HG03457 (cell line): ENCODE measurements at regions not wholly inside any gene's neighbourhood (a gene's known extent, or its start where the extent isn't known, plus 50 kb on each side); places are given as distances from the start of the nearest gene placed in this dataset.
"Not testable (repeated sequence)": the region's sequence is repeated elsewhere in the genome, so short reads cannot be mapped to it uniquely, and the experiment has no call there.

Experiments
- ATAC-seq: cut with Tn5 transposase; IDR thresholded peaks from one replicate; pipeline ENCODE4 v1.9.1; 2021; ENCODE audit warnings: moderate number of reproducible peaks; ENCODE audit not compliant: unreplicated experiment

DNA sequence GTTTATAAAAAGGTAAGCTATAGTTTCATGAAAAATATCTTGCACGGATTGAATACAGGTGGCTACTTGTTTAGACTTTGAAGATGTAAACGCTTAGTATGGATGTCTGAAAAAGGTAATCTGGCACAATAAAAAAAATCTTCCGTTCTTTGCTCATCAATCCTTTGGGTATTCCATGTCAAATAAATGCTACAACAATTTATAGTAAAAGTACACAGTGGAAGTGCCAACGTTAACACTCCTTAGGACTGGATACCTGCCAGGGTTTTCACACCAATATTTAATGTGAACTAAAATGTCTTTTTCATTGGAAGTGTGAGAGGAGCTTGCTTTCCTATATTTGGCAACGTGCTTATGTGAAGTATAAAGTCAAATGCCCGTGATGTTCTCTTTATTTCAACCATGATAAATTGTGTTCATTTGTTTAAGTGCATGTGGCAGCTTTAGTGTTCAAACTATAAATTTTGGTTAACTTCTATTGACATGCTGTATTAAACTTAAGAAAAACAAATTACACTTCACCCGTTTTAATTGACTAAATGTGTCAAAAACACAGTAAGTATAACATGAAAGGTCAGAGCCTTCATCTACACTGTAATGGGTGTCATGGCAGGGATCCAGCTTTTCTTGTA is 121.7 kb upstream of the HAND2 start:
- no peak for ATAC-seq

DNA sequence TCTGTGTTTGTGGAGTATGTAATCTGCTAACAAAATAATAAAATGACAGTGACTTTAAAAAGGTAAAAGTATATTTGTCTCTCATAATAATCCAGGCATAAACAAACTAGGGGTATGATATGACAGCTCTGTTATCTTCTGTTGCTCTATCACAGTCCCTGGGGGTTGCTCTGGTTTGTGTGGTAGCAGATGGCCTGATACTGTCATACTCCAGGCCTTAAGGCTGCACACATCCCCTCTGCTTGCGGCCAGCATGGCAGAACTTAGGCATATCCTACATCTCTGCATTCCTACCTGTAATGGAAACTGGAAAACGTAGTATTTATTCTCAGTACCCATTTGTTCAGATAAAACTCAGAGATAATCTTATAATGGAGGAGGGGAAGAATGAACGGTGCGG is 117.9 kb upstream of the HAND2 start:
- no peak for ATAC-seq

DNA sequence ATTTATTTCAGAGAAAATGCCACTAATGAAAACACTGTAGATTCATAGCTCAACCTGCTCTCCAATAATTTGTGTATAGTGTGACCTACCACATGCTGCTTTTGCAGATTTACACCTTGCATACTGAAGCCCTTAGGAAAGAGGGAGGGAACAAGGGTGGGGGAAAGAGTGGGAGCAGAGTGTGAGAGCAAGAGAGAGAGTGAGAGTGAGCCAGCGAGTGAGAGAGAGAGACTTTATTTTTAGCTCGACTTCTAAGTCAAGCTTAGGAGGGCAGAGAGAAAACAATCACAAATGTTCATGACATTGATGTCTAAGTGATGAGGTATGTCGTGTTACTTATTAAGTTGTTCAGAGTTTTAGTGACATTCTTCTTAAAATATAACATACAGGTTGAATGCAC is 112.5 kb upstream of the HAND2 start:
- ATAC-seq = no peak

DNA sequence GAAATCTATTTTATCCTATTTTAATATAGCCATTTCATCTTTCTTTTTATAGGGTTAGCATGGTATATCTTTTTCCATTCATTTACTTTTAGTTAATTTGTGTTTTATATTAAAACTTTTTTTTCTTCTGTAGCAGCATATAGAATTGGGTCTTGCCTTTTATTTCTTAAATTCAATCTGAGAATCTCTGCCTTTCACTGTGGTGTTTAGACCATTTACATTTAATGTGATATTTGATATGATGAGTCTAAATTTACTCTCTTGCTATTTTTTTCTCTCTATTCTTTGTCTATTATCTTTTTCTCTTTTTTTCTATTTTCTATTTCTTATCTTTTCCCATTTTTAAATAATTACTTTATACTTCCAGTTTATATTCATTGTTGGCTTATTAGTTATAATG is 105.4 kb upstream of the HAND2 start:
- no peak for ATAC-seq

DNA sequence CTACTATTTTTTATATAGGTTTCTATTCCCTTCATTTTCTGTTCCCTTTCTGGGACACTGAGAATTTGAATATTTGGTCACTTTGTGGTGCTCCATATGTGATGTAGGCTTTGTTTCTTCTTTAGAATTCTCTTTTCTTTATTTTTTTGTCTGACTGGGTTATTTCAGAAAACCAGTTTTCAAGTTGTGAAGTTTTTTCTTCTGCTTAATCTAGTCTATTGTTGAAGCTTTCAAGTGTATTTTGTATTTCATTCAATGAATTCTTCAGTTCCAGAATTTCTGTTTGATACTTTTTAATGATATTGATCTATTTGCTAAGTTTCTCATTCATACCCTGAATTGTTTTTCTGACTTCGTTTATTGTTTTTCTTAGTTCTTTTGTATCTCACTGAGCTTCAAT is 96.2 kb upstream of the HAND2 start:
- no peak for ATAC-seq

DNA sequence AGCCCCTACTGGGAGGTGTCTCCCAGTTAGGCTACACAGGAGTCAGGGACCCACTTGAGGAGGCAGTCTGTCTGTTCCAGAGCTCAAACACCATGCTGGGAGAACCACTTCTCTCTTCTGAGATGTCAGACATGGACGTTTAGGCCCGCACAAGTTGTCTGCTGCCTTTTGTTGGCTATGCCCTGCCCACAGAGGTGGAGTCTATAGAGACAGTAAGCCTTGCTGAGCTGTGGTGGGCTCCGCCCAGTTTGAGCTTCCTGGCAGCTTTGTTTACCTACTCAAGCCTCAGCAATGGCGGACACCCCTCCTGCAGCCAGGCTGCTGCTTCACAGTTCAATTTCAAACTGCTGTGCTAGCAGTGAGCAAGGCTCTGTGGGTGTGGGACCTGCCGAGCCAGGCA is 88.6 kb upstream of the HAND2 start:
- not testable (repeated sequence) for ATAC-seq

DNA sequence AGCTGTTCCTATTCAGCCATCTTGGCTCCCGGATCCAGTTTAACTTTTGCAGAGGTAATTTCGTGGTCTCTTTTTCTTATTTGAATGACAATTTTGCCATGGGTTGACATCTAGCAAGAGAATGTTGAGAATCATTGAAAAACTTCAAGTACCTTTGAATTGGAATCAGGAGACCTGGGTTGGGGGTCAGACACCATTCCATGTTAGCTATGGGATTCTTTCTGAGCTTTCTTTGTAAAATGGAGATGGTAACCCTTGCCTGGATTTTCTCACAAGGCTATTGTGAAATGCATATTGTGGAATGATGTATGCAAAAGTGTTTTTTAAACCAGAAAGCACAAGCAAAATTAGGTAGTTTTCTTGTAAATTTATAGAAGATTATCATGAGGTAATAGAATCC is 79.1 kb upstream of the HAND2 start:
- ATAC-seq = no peak

DNA sequence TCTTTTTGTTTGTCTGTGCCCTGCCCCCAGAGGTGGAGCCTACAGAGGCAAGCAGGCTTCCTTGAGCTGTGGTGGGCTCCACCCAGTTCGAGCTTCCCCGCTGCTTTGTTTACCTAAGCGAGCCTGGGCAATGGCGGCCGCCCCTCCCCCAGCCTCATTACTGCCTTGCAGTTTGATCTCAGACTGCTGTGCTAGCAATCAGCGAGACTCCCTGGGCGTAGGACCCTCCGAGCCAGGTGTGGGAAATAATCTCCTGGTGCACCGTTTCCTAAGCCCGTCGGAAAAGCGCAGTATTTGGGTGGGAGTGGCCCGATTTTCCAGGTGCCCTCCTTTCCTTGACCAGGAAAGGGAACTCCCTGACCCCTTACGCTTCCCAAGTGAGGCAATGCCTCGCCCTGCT is 78.6 kb upstream of the HAND2 start:
- not testable (repeated sequence) for ATAC-seq

DNA sequence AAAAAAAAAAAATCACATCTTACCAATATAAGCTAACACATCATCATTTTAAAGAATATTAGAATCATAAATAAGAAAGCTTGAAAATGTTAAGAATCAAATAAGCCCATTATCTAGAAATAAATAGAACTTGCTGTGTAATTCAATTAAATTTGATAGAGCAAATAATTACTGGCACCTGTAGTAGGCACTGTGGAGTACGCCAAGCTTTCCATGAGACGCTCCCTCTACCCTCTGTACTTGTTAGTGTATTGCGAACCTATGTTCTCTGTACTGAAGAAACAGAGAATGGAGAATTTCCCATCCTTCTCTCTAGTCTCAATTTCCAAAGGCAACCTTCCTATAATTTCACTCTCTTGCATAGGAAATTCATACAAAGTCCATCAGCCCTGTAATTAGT is 61.7 kb upstream of the HAND2 start:
- no peak for ATAC-seq

DNA sequence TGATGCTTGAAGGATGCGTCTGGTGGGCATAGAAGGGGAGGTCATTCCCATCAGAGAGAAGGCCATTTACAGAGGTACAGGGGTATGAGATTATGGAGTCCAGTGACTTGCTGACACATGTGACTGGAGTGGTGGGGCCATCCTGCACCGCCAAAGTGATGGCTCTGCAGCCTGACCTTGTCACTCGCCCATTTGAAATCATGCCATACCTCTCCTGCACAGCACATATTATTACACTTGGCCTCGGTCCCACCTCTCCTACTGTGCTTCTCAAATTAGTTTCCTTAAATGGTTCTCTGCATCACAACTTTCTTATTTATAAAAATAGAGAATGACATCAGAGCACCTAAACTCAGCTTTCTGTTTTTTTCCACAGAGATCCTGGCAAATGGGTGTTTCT is 60.7 kb upstream of the HAND2 start:
- ATAC-seq = no peak

DNA sequence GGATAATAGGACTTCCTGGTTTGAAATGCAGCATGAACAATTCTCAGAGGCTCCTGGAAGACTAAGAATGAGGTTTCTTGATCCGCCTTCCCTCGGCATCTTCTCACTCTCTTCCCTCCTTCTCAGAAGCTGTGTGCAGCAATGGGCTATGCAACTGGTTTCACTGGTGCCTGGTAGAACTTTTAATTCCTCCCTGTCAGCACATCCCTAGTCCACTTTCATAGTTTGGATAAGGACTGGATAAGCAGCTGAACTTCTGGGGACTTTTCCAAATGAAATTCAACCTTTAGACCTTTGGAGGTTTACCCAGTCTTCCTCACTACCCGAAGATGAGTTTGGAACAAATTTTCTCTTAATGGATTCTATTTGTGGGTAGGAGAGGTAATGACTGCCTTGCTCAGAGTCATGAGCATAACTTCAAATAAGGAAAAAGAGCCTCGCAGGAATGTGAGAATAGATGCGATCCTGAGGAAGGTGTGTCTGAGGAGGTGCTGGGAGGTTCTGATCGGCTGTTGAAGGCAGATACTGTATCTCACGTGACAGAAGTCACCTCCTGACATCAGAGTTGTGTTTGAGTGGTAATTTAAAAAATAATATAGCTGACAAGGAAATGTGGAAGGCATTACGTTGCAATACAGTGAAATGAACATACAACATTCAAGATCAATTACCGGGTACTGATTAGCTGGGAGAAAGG is 56.0 kb upstream of the HAND2 start:
- no peak for ATAC-seq

DNA sequence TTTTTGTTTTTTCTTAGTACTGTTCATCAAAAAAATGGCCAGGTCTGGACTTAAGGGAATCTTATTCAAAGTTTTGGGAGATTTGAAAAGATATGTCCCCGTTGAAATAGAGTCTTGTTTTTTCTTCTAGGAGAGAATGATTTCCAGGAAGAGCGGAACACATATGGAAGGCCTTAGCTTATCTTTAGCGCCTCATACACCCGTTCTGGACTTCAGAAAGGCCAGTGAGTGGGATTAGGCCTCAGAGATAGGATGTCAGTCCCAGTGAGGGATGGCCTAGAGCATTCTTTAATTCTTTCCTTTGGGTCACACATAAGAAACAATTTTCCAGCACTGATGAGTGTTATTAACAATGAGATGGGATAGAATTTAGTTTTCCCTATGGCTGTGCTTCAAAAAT is 54.5 kb upstream of the HAND2 start:
- no peak for ATAC-seq
